ENCODE measurements at regions not wholly inside any gene's neighbourhood (a gene's known extent, or its start where the extent isn't known, plus 50 kb on each side); places are given as distances from the start of the nearest gene placed in this dataset.

- no peak overlapping the region for H3K27ac Mint-ChIP-seq
- TF ChIP-seq, protein P1, sequence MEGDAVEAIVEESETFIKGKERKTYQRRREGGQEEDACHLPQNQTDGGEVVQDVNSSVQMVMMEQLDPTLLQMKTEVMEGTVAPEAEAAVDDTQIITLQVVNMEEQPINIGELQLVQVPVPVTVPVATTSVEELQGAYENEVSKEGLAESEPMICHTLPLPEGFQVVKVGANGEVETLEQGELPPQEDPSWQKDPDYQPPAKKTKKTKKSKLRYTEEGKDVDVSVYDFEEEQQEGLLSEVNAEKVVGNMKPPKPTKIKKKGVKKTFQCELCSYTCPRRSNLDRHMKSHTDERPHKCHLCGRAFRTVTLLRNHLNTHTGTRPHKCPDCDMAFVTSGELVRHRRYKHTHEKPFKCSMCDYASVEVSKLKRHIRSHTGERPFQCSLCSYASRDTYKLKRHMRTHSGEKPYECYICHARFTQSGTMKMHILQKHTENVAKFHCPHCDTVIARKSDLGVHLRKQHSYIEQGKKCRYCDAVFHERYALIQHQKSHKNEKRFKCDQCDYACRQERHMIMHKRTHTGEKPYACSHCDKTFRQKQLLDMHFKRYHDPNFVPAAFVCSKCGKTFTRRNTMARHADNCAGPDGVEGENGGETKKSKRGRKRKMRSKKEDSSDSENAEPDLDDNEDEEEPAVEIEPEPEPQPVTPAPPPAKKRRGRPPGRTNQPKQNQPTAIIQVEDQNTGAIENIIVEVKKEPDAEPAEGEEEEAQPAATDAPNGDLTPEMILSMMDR (IDR thresholded peaks at IDR 0.05): no peak
- intact Hi-C loops (cut with micrococcal nuclease): no loop called here
- H3K4me1 Mint-ChIP-seq: no peaks in the 10 kb centered on the region
- no peaks in the 10 kb centered on the region for H3K36me3 Mint-ChIP-seq
- peaks cover 6 to 7% of the 10 kb centered on the region in 2 donors for H3K9me3 Mint-ChIP-seq
- Histone ChIP-seq H3K9me3 (ENCODE audit: control insufficient read depth, insufficient read depth, low read length) (no peaks in the 10 kb centered on the region), H3K4me3 (ENCODE audit: low read length) (no peak overlapping the region), H3K4me1 (ENCODE audit: control insufficient read depth, insufficient read depth, low read length) (no peaks in the 10 kb centered on the region), H3K27me3 (ENCODE audit: control insufficient read depth, insufficient read depth, low read length) (no peaks in the 10 kb centered on the region), H3K27ac (ENCODE audit: low read length) (no peak overlapping the region), H3K36me3 (ENCODE audit: control insufficient read depth, insufficient read depth, low read length) (no peaks in the 10 kb centered on the region)
- WGBS (ENCODE audit: insufficient coverage): 92% methylated on average over 5 of the region's 5 CpGs
- ATAC-seq (no peak), DNase-seq (no peak)
- no peak overlapping the region for H3K4me3 Mint-ChIP-seq
- H3K27me3 Mint-ChIP-seq (ENCODE audit: low read depth in 2 of 2): no peaks in the 10 kb centered on the region
Observed at GRCh38 chr11:87659807-87660206, 515.4 kb downstream of the RAB38 start.

DNA sequence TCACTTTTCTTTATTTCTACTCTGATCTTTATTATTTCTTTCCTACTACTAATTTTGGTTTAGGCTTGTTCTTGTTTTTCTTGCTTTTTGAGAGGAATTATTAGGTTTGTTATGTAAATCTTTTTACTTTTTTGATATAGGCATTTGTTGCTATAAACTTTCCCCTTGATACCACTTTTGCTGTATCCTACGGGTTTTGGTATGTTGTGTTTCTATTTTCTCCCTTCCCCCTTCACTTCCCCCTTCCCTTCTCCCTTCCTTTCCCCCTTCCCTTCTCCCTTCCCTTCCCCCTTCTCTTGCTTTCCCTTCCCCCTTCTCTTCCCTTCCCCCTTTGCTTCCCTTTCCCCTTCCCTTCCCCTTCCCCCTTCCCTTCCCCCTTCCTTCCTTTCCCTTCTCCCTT lies 529.6 kb downstream of the RAB38 start:
- Mint-ChIP-seq H3K27me3 (ENCODE audit: low read depth in 2 of 2) (no peaks in the 10 kb centered on the region), H3K4me3 (no peak overlapping the region), H3K36me3 (no peaks in the 10 kb centered on the region), H3K27ac (no peak overlapping the region), H3K4me1 (no peaks in the 10 kb centered on the region), H3K9me3 (peaks cover 12 to 16% of the 10 kb centered on the region in 2 donors)
- Histone ChIP-seq H3K9me3 (ENCODE audit: control insufficient read depth, insufficient read depth, low read length) (no peaks in the 10 kb centered on the region), H3K4me3 (ENCODE audit: low read length) (no peak overlapping the region), H3K27me3 (ENCODE audit: control insufficient read depth, insufficient read depth, low read length) (no peaks in the 10 kb centered on the region), H3K4me1 (ENCODE audit: control insufficient read depth, insufficient read depth, low read length) (no peaks in the 10 kb centered on the region), H3K36me3 (ENCODE audit: control insufficient read depth, insufficient read depth, low read length) (no peaks in the 10 kb centered on the region), H3K27ac (ENCODE audit: low read length) (no peak overlapping the region)
- ATAC-seq (no peak), DNase-seq (no peak)
- WGBS (ENCODE audit: insufficient coverage): no CpG with 5 or more reads among the region's 1 CpG
- intact Hi-C loops (cut with micrococcal nuclease): no loop called here
- TF ChIP-seq, protein P1 (IDR thresholded peaks at IDR 0.05): no peak

DNA sequence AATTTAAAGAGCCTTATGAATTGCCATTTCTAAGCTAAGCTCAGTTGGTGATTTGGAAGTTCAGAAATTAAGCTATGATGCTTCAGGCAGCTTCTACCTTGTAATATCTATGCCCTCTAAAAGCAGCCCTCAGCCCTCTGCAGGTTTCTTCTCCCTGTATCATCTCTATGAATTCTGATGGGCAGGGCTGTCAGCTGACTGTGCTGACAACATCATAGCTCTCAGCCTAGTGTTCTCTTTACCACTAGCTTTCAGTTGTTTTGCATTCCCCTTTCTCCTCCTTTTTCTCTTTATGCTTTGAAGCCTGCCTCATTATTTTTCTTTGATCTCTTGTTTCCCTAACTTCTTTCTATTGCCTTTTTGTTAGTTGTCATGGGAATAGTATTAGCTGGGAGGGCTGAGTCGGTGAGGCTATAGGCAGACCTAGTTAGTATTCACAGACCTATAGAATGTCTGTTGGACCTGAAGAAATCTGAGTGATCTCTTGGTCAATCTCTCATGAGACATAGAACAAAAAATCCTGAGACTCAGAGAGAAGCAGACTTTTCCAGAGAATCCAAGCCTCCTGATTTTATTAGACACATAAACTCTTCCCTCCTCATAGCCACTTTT lies 535.4 kb downstream of the RAB38 start:
- Mint-ChIP-seq H3K9me3 (peaks cover 9 to 11% of the 10 kb centered on the region in 2 donors), H3K4me3 (no peak overlapping the region), H3K36me3 (no peaks in the 10 kb centered on the region), H3K4me1 (no peaks in the 10 kb centered on the region), H3K27ac (no peak overlapping the region), H3K27me3 (ENCODE audit: low read depth in 2 of 2) (no peaks in the 10 kb centered on the region)
- H3K4me3 ChIP-seq (ENCODE audit: low read length): no peak overlapping the region
- H3K27ac ChIP-seq (ENCODE audit: low read length): no peak overlapping the region
- intact Hi-C loops (cut with micrococcal nuclease): no loop called here
- TF ChIP-seq, protein P1 (IDR thresholded peaks at IDR 0.05): no peak
- no peaks in the 10 kb centered on the region for H3K9me3 ChIP-seq (ENCODE audit: control insufficient read depth, insufficient read depth, low read length)
- 78% methylated on average over 1 of the region's 1 CpG for WGBS (ENCODE audit: insufficient coverage)
- ATAC-seq (no peak), DNase-seq (no peak)
- H3K4me1 ChIP-seq (ENCODE audit: control insufficient read depth, insufficient read depth, low read length): no peaks in the 10 kb centered on the region
- no peaks in the 10 kb centered on the region for H3K36me3 ChIP-seq (ENCODE audit: control insufficient read depth, insufficient read depth, low read length)
- H3K27me3 ChIP-seq (ENCODE audit: control insufficient read depth, insufficient read depth, low read length): no peaks in the 10 kb centered on the region

DNA sequence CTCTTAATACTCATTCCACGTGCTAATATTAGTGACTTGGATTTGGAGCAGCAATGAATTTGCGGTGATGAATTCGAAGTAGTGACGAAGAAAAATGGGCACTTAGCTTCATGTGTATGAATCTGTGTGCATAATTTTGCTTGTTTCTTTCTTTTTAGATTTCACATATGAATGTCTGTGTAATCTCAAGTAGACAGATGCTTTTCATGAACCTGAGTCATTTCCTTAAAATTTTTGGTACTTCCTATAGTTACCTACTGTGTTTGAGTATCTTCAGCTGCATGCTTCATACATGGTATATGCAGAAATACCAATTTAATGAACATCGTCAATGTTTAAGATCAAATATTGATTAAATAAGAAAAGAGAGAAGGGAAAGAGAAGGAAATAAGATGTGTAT lies 540.2 kb downstream of the RAB38 start:
- no peak overlapping the region for H3K4me3 Mint-ChIP-seq
- TF ChIP-seq, protein P1 (IDR thresholded peaks at IDR 0.05): no peak
- H3K27ac Mint-ChIP-seq: no peak overlapping the region
- WGBS (ENCODE audit: insufficient coverage): 64% methylated on average over 4 of the region's 5 CpGs
- ATAC-seq (no peak), DNase-seq (no peak)
- H3K4me1 ChIP-seq (ENCODE audit: control insufficient read depth, insufficient read depth, low read length): no peaks in the 10 kb centered on the region
- H3K9me3 Mint-ChIP-seq: peaks cover 9 to 13% of the 10 kb centered on the region in 2 donors
- H3K27me3 Mint-ChIP-seq (ENCODE audit: low read depth in 2 of 2): no peaks in the 10 kb centered on the region
- no peaks in the 10 kb centered on the region for H3K36me3 ChIP-seq (ENCODE audit: control insufficient read depth, insufficient read depth, low read length)
- H3K27ac ChIP-seq (ENCODE audit: low read length): no peak overlapping the region
- intact Hi-C loops (cut with micrococcal nuclease): no loop called here
- H3K36me3 Mint-ChIP-seq: no peaks in the 10 kb centered on the region
- no peaks in the 10 kb centered on the region for H3K27me3 ChIP-seq (ENCODE audit: control insufficient read depth, insufficient read depth, low read length)
- no peak overlapping the region for H3K4me3 ChIP-seq (ENCODE audit: low read length)
- no peaks in the 10 kb centered on the region for H3K4me1 Mint-ChIP-seq
- H3K9me3 ChIP-seq (ENCODE audit: control insufficient read depth, insufficient read depth, low read length): no peaks in the 10 kb centered on the region

Data from natural killer cell (primary cell).